ENCODE measurements at regions not wholly inside any gene's neighbourhood (a gene's known extent, or its start where the extent isn't known, plus 50 kb on each side); places are given as distances from the start of the nearest gene placed in this dataset.

DNA sequence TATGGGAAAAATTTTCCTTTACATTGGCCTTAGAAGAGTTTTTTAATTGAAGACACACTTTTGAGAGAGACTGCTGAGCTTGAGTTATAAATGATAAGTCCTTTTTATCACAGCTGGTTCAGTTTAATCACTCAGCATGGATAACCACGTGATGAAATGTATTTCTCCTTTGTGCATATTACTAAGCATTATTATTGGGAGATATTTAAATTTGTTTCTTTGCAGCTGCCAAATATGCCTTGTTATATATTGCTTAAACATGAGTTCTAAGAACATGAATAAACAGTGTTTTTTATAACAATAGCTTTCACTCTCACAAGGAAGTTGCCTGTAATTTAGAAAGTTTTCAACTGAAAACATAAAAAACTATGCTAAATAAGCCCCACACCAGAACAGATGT is 293.5 kb upstream of the LRFN5 start:
- no peaks in the 10 kb centered on the region for H3F3A ChIP-seq (ENCODE audit: insufficient read depth, low read length, poor library complexity, severe bottlenecking)
- no peaks in the 10 kb centered on the region for H3K79me2 ChIP-seq (replicated peaks; ENCODE audit: insufficient read depth, low read length)
- no peak overlapping the region for H3K9ac ChIP-seq (ENCODE audit: low read length)
- no peak overlapping the region for H3K27ac ChIP-seq (ENCODE audit: low read length)
- no peaks in the 10 kb centered on the region for H3K9me3 ChIP-seq (ENCODE audit: low read length)
- TF ChIP-seq SMC3 (conservative IDR thresholded peaks at IDR 0.05; ENCODE audit: poor library complexity) (no peak), EZH2 (IDR thresholded peaks at IDR 0.05; ENCODE audit: borderline replicate concordance, insufficient read depth, low read length, poor library complexity, severe bottlenecking) (no peak), EP300 (conservative IDR thresholded peaks at IDR 0.05; ENCODE audit: poor library complexity, severe bottlenecking) (no peak), RAD21 (conservative IDR thresholded peaks at IDR 0.05) (no peak), POLR2AphosphoS5 (IDR thresholded peaks at IDR 0.05) (no peak), MXI1 (conservative IDR thresholded peaks at IDR 0.05; ENCODE audit: poor library complexity, severe bottlenecking) (no peak), TAF1 (IDR thresholded peaks at IDR 0.05; ENCODE audit: low read depth) (no peak)
- TF ChIP-seq, protein P1, sequence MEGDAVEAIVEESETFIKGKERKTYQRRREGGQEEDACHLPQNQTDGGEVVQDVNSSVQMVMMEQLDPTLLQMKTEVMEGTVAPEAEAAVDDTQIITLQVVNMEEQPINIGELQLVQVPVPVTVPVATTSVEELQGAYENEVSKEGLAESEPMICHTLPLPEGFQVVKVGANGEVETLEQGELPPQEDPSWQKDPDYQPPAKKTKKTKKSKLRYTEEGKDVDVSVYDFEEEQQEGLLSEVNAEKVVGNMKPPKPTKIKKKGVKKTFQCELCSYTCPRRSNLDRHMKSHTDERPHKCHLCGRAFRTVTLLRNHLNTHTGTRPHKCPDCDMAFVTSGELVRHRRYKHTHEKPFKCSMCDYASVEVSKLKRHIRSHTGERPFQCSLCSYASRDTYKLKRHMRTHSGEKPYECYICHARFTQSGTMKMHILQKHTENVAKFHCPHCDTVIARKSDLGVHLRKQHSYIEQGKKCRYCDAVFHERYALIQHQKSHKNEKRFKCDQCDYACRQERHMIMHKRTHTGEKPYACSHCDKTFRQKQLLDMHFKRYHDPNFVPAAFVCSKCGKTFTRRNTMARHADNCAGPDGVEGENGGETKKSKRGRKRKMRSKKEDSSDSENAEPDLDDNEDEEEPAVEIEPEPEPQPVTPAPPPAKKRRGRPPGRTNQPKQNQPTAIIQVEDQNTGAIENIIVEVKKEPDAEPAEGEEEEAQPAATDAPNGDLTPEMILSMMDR (IDR thresholded peaks at IDR 0.05; ENCODE audit: poor library complexity, severe bottlenecking): no peak
- TF ChIP-seq, protein P2, sequence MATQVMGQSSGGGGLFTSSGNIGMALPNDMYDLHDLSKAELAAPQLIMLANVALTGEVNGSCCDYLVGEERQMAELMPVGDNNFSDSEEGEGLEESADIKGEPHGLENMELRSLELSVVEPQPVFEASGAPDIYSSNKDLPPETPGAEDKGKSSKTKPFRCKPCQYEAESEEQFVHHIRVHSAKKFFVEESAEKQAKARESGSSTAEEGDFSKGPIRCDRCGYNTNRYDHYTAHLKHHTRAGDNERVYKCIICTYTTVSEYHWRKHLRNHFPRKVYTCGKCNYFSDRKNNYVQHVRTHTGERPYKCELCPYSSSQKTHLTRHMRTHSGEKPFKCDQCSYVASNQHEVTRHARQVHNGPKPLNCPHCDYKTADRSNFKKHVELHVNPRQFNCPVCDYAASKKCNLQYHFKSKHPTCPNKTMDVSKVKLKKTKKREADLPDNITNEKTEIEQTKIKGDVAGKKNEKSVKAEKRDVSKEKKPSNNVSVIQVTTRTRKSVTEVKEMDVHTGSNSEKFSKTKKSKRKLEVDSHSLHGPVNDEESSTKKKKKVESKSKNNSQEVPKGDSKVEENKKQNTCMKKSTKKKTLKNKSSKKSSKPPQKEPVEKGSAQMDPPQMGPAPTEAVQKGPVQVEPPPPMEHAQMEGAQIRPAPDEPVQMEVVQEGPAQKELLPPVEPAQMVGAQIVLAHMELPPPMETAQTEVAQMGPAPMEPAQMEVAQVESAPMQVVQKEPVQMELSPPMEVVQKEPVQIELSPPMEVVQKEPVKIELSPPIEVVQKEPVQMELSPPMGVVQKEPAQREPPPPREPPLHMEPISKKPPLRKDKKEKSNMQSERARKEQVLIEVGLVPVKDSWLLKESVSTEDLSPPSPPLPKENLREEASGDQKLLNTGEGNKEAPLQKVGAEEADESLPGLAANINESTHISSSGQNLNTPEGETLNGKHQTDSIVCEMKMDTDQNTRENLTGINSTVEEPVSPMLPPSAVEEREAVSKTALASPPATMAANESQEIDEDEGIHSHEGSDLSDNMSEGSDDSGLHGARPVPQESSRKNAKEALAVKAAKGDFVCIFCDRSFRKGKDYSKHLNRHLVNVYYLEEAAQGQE (IDR thresholded peaks at IDR 0.05; ENCODE audit: borderline replicate concordance): no peak
- H2AFZ ChIP-seq (ENCODE audit: low read depth, low read length): no peak overlapping the region
- no peak overlapping the region for H3K4me2 ChIP-seq (ENCODE audit: low read length)
- H4K20me1 ChIP-seq (ENCODE audit: insufficient read depth): no peaks in the 10 kb centered on the region
- no peaks in the 10 kb centered on the region for H3K36me3 ChIP-seq (ENCODE audit: insufficient read depth, low read length)
- H3K27me3 ChIP-seq (ENCODE audit: insufficient read depth, low read depth, low read length): no peaks in the 10 kb centered on the region
- H3K9me2 ChIP-seq (ENCODE audit: insufficient read depth, low read length): no peaks in the 10 kb centered on the region
- H3K4me3 ChIP-seq (ENCODE audit: low read length): no peak overlapping the region

DNA sequence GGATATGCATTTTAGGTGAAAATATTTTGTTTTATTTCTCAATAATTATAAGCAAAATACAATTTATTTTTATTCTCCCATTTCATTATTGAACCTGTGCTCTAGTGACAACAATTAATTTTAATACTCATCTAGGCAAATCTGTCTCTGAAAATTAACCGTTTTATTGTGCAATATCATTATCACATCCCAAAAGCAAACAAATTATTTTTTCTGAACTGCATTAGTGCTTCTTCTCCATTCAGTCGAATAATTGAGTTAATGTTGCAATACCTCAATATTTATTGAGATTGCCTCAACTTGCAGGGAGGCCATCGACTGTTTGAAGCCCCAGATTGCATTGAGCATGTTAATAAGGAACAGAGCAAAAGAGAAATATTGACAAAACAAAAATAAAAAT is 303.2 kb upstream of the LRFN5 start:
- Histone ChIP-seq H3K4me2 (ENCODE audit: low read length) (peak overlapping the region; percentile 15), H3K27ac (ENCODE audit: low read length) (peak overlapping the region; percentile 33), H3K4me3 (ENCODE audit: low read length) (no peak overlapping the region), H3K27me3 (ENCODE audit: insufficient read depth, low read depth, low read length) (no peaks in the 10 kb centered on the region), H3K9ac (ENCODE audit: low read length) (no peak overlapping the region), H3K9me3 (ENCODE audit: low read length) (no peaks in the 10 kb centered on the region), H3F3A (ENCODE audit: insufficient read depth, low read length, poor library complexity, severe bottlenecking) (no peaks in the 10 kb centered on the region), H3K79me2 (replicated peaks; ENCODE audit: insufficient read depth, low read length) (no peaks in the 10 kb centered on the region), H3K9me2 (ENCODE audit: insufficient read depth, low read length) (no peaks in the 10 kb centered on the region), H4K20me1 (ENCODE audit: insufficient read depth) (no peaks in the 10 kb centered on the region), H2AFZ (ENCODE audit: low read depth, low read length) (no peak overlapping the region), H3K36me3 (ENCODE audit: insufficient read depth, low read length) (no peaks in the 10 kb centered on the region)
- no peak for TF ChIP-seq POLR2AphosphoS5 (IDR thresholded peaks at IDR 0.05)
- no peak for TF ChIP-seq SMC3 (conservative IDR thresholded peaks at IDR 0.05; ENCODE audit: poor library complexity)
- TF ChIP-seq, protein P2 (IDR thresholded peaks at IDR 0.05; ENCODE audit: borderline replicate concordance): no peak
- no peak for TF ChIP-seq RAD21 (conservative IDR thresholded peaks at IDR 0.05)
- no peak for TF ChIP-seq MXI1 (conservative IDR thresholded peaks at IDR 0.05; ENCODE audit: poor library complexity, severe bottlenecking)
- no peak for TF ChIP-seq TAF1 (IDR thresholded peaks at IDR 0.05; ENCODE audit: low read depth)
- TF ChIP-seq EZH2 (IDR thresholded peaks at IDR 0.05; ENCODE audit: borderline replicate concordance, insufficient read depth, low read length, poor library complexity, severe bottlenecking): no peak
- TF ChIP-seq, protein P1 (IDR thresholded peaks at IDR 0.05; ENCODE audit: poor library complexity, severe bottlenecking): no peak
- no peak for TF ChIP-seq EP300 (conservative IDR thresholded peaks at IDR 0.05; ENCODE audit: poor library complexity, severe bottlenecking)

All from neural cell (in vitro differentiated cells).